Transverse colon (tissue), 4 donors: ENCODE measurements at regions not wholly inside any gene's neighbourhood (a gene's known extent, or its start where the extent isn't known, plus 50 kb on each side); places are given as distances from the start of the nearest gene placed in this dataset.

Source experiments
- EP300 ChIP-seq: sonication (generic); formaldehyde crosslinking; IDR thresholded peaks from one replicate; pipeline ENCODE4 v1.6.1; 2017; ENCODE audit warnings: antibody characterized with exemption, low read depth
- POLR2A ChIP-seq: fragments of 450-650 bp; IDR thresholded peaks from one replicate; pipeline ENCODE4 v1.6.1; 2016; ENCODE audit warnings: antibody characterized with exemption, mild to moderate bottlenecking, moderate library complexity
- POLR2AphosphoS5 ChIP-seq, 3 donors: sonication (generic); formaldehyde crosslinking; IDR thresholded peaks; one replicate each; pipeline ENCODE4 v1.6.1; 2016; ENCODE audit warnings: antibody characterized with exemption in 3 of 3
- TF ChIP-seq, protein P1 (sequence below), 5 experiments: fragments of 200-600 bp in 3 of 5; fragments of 450-650 bp in 2 of 5; sonication (generic) in 3 of 5; IDR thresholded peaks; 1 replicate in 2 of 5; 2 replicates in 3 of 5; pipeline ENCODE4 v1.5.1; 2016 to 2017; ENCODE audit warnings: antibody characterized with exemption in 5 of 5, inconsistent platforms in 3 of 5, mild to moderate bottlenecking in 2 of 5, moderate library complexity in 1 of 5

- no peak for TF ChIP-seq POLR2A
- TF ChIP-seq, protein P1, sequence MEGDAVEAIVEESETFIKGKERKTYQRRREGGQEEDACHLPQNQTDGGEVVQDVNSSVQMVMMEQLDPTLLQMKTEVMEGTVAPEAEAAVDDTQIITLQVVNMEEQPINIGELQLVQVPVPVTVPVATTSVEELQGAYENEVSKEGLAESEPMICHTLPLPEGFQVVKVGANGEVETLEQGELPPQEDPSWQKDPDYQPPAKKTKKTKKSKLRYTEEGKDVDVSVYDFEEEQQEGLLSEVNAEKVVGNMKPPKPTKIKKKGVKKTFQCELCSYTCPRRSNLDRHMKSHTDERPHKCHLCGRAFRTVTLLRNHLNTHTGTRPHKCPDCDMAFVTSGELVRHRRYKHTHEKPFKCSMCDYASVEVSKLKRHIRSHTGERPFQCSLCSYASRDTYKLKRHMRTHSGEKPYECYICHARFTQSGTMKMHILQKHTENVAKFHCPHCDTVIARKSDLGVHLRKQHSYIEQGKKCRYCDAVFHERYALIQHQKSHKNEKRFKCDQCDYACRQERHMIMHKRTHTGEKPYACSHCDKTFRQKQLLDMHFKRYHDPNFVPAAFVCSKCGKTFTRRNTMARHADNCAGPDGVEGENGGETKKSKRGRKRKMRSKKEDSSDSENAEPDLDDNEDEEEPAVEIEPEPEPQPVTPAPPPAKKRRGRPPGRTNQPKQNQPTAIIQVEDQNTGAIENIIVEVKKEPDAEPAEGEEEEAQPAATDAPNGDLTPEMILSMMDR (IDR thresholded peaks at IDR 0.05) = no peak
- no peak for TF ChIP-seq EP300
- no peak for TF ChIP-seq POLR2AphosphoS5 (IDR thresholded peaks at IDR 0.05)
Observed at GRCh38 chr10:31098046-31098445, 66.4 kb upstream of the ZNF438 start.
